SK-N-SH treated with all-trans-retinoic acid at 6 μM for 48 hours (cell line): ENCODE measurements at regions not wholly inside any gene's neighbourhood (a gene's known extent, or its start where the extent isn't known, plus 50 kb on each side); places are given as distances from the start of the nearest gene placed in this dataset.

Experiments
- ARNTL ChIP-seq: fragments of 450-650 bp; formaldehyde crosslinking; IDR thresholded peaks from 2 replicates; pipeline ENCODE4 v1.5.0; 2020; ENCODE audit warnings: low read depth, mild to moderate bottlenecking, moderate library complexity, borderline replicate concordance
- CREB5 ChIP-seq: fragments of 250-450 bp; sonication (Bioruptor Pico); IDR thresholded peaks from 2 replicates; pipeline ENCODE4 v1.5.1; 2020; ENCODE audit warnings: low read depth, mild to moderate bottlenecking, moderate library complexity
- OSR1 ChIP-seq: fragments of 250-450 bp; sonication (Bioruptor Pico); IDR thresholded peaks from 2 replicates; pipeline ENCODE4 v1.8.0; 2022; ENCODE audit warnings: moderate library complexity, mild to moderate bottlenecking, inconsistent platforms
- PATZ1 ChIP-seq: fragments of 250-450 bp; sonication (Bioruptor Pico); IDR thresholded peaks from 2 replicates; pipeline ENCODE4 v1.8.0; 2020; ENCODE audit warnings: mild to moderate bottlenecking, moderate library complexity, borderline replicate concordance
- PPARA ChIP-seq: fragments of 250-450 bp; sonication (Bioruptor Pico); IDR thresholded peaks from 2 replicates; pipeline ENCODE4 v1.5.0; 2020; ENCODE audit warnings: mild to moderate bottlenecking, borderline replicate concordance
- RARB ChIP-seq: fragments of 250-450 bp; sonication (Bioruptor Pico); IDR thresholded peaks from 2 replicates; pipeline ENCODE4 v1.8.0; 2021; ENCODE audit warnings: mild to moderate bottlenecking, moderate library complexity
- ZFP3 ChIP-seq: fragments of 250-450 bp; sonication (Bioruptor Pico); IDR thresholded peaks from 2 replicates; pipeline ENCODE4 v1.5.0; 2020; ENCODE audit warnings: mild to moderate bottlenecking, moderate library complexity
- ZFP30 ChIP-seq: fragments of 450-650 bp; formaldehyde crosslinking; IDR thresholded peaks from 2 replicates; pipeline ENCODE4 v1.5.0; 2022; ENCODE audit warnings: mild to moderate bottlenecking, moderate library complexity
- ZNF565 ChIP-seq: fragments of 450-650 bp; formaldehyde crosslinking; conservative IDR thresholded peaks from 2 replicates; pipeline ENCODE4 v1.5.0; 2020; ENCODE audit warnings: low read depth, mild to moderate bottlenecking, moderate library complexity

GRCh38 chr10:33036670-33037069 is 78.6 kb upstream of the ITGB1 start:
- no peak for TF ChIP-seq RARB
- TF ChIP-seq ZNF565 (CRISPR knock-in tag), result no peak
- TF ChIP-seq ZFP30 (CRISPR knock-in tag), result no peak
- TF ChIP-seq PATZ1 (CRISPR knock-in tag), result no peak
- no peak for TF ChIP-seq PPARA (CRISPR knock-in tag)
- no peak for TF ChIP-seq CREB5 (CRISPR knock-in tag)
- no peak for TF ChIP-seq ARNTL
- TF ChIP-seq ZFP3 (CRISPR knock-in tag), result no peak
- no peak for TF ChIP-seq OSR1 (CRISPR knock-in tag)
